WTC11 (cell line): ENCODE measurements at regions not wholly inside any gene's neighbourhood (a gene's known extent, or its start where the extent isn't known, plus 50 kb on each side); places are given as distances from the start of the nearest gene placed in this dataset.

Source experiments
- ATAC-seq: fragments of 200-7000 bp; cut with Tn5 transposase; 2 replicates; pipeline ENCODE4 v1.10.0; 2021; ENCODE audit warnings: mild to moderate bottlenecking, moderate library complexity
- CTCF ChIA-PET: fragments of 300-600 bp; sonication (Branson Sonifier 250); formaldehyde crosslinking; loops from one replicate; lab custom pipeline; 2021; ENCODE audit warnings: antibody characterized with exemption; lab: Charles Lee
- POLR2A ChIA-PET: fragments of 350-600 bp; sonication (Branson Sonifier 250); formaldehyde crosslinking; loops from one replicate; lab custom pipeline; 2021; ENCODE audit warnings: antibody characterized with exemption; lab: Charles Lee
- DNase-seq: peaks from one replicate; pipeline ENCODE4 v3.0.0; 2021; ENCODE audit warnings: low spot score
- H3K27ac Mint-ChIP-seq: 2 replicates; pipeline ENCODE4 v1.8.0; 2021; ENCODE audit warnings: mixed read lengths
- H3K27me3 Mint-ChIP-seq: 2 replicates; pipeline ENCODE4 v1.8.0; 2021; ENCODE audit warnings: low read depth, mild to moderate bottlenecking, moderate library complexity, mixed read lengths
- H3K36me3 Mint-ChIP-seq: 2 replicates; pipeline ENCODE4 v1.8.0; 2021; ENCODE audit warnings: mixed read lengths
- H3K4me1 Mint-ChIP-seq: 2 replicates; pipeline ENCODE4 v1.8.0; 2022; ENCODE audit warnings: mixed read lengths
- H3K4me3 Mint-ChIP-seq: 2 replicates; pipeline ENCODE4 v1.8.0; 2021; ENCODE audit warnings: mild to moderate bottlenecking, moderate library complexity, mixed read lengths
- H3K9me3 Mint-ChIP-seq: 2 replicates; pipeline ENCODE4 v1.8.0; 2021; ENCODE audit warnings: mixed read lengths
- CBFB ChIP-seq: sonication (generic); formaldehyde crosslinking; IDR thresholded peaks from 2 replicates; pipeline ENCODE4 v1.8.1; 2022; ENCODE audit warnings: mild to moderate bottlenecking, low read depth, missing genetic modification reagents
- CREM ChIP-seq: sonication (generic); formaldehyde crosslinking; IDR thresholded peaks from 2 replicates; pipeline ENCODE4 v1.8.1; 2022; ENCODE audit warnings: mild to moderate bottlenecking, missing genetic modification reagents, moderate library complexity
- FOXP1 ChIP-seq: sonication (generic); formaldehyde crosslinking; IDR thresholded peaks from 2 replicates; pipeline ENCODE4 v1.8.0; 2022; ENCODE audit warnings: missing genetic modification reagents, mild to moderate bottlenecking, moderate library complexity, borderline replicate concordance
- GRHL2 ChIP-seq: fragments of 250-450 bp; sonication (Bioruptor Pico); IDR thresholded peaks from 2 replicates; pipeline ENCODE4 v1.8.0; 2022; ENCODE audit warnings: mild to moderate bottlenecking, moderate library complexity; ENCODE audit not compliant: insufficient replicate concordance, severe bottlenecking
- IRF2 ChIP-seq: sonication (generic); formaldehyde crosslinking; IDR thresholded peaks from 2 replicates; pipeline ENCODE4 v1.8.0; 2022; ENCODE audit warnings: low read depth, missing genetic modification reagents, borderline replicate concordance
- NFYB ChIP-seq: sonication (generic); formaldehyde crosslinking; conservative IDR thresholded peaks from 2 replicates; pipeline ENCODE4 v1.8.0; 2022; ENCODE audit warnings: low read depth, missing genetic modification reagents
- NR3C1 ChIP-seq: sonication (generic); formaldehyde crosslinking; conservative IDR thresholded peaks from 2 replicates; pipeline ENCODE4 v1.8.1; 2023; ENCODE audit warnings: low read depth, mild to moderate bottlenecking, missing genetic modification reagents
- SOX15 ChIP-seq: fragments of 250-450 bp; sonication (Bioruptor Pico); IDR thresholded peaks from 2 replicates; pipeline ENCODE4 v1.9.0; 2021; ENCODE audit warnings: mild to moderate bottlenecking
- TCF7 ChIP-seq: sonication (generic); formaldehyde crosslinking; IDR thresholded peaks from 2 replicates; pipeline ENCODE4 v1.8.0; 2022; ENCODE audit warnings: mild to moderate bottlenecking, low read depth, missing genetic modification reagents, moderate library complexity
- ZNF138 ChIP-seq: sonication (generic); formaldehyde crosslinking; conservative IDR thresholded peaks from 2 replicates; pipeline ENCODE4 v1.8.1; 2022; ENCODE audit warnings: mild to moderate bottlenecking, moderate library complexity, missing genetic modification reagents
- ZNF263 ChIP-seq: sonication (generic); formaldehyde crosslinking; IDR thresholded peaks from 2 replicates; pipeline ENCODE4 v1.8.1; 2022; ENCODE audit warnings: low read depth, mild to moderate bottlenecking, moderate library complexity, missing genetic modification reagents
- TF ChIP-seq, protein P1 (sequence below): sonication (generic); formaldehyde crosslinking; IDR thresholded peaks from 2 replicates; pipeline ENCODE4 v1.8.0; 2022; ENCODE audit warnings: mild to moderate bottlenecking, missing genetic modification reagents
- TF ChIP-seq, protein P2 (sequence below): fragments of 250-450 bp; sonication (Bioruptor Pico); conservative IDR thresholded peaks from 2 replicates; pipeline ENCODE4 v1.9.0; 2021; ENCODE audit warnings: mild to moderate bottlenecking
- TF ChIP-seq, protein P3 (sequence below): fragments of 250-450 bp; sonication (Bioruptor Pico); IDR thresholded peaks from 2 replicates; pipeline ENCODE4 v1.9.0; 2021; ENCODE audit warnings: mild to moderate bottlenecking
- TF ChIP-seq, protein P4 (sequence below): fragments of 250-450 bp; sonication (Bioruptor Pico); IDR thresholded peaks from 2 replicates; pipeline ENCODE4 v1.9.0; 2021; ENCODE audit warnings: mild to moderate bottlenecking
- TF ChIP-seq, protein P5 (sequence below): sonication (generic); formaldehyde crosslinking; IDR thresholded peaks from 2 replicates; pipeline ENCODE4 v1.8.0; 2022; ENCODE audit warnings: mild to moderate bottlenecking, missing genetic modification reagents
- TF ChIP-seq, protein P6 (sequence below): fragments of 250-450 bp; sonication (Bioruptor Pico); IDR thresholded peaks from 2 replicates; pipeline ENCODE4 v1.9.0; 2021; ENCODE audit warnings: moderate library complexity, mild to moderate bottlenecking, inconsistent platforms, borderline replicate concordance

DNA sequence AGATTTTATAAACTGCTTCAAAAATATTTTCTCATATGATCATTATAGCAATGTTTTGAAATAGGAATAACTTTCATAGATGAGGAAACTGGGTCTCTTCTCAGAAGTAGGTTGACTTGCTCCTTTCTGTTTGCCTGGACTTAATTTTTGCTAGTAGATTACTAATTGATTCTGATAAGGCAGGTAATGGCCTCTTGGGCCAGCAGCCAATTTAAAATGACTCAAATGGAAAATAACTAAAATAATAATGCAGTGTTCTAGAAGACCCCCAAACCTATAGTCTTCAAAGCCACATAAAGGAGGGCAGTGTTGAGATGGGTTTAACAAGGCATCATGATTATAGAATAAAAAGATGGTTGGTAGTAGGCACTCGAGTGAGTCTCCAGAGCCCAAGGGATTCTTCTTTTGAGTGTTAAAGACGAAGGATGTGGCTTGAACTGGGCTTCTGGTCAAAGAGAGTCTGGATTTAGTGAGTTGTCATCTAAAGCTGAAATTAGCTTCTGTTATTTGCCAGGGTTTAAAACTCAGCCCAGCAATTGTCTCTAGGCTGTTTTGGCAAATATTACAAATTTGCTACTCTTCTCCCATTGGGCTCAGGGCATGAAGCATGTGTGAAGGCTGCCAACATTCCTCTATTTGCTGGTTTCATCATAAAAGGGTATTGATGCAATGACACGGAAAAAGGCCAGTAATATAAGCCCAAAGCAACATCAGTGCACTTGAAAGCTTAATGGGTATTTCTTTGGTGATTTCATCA lies 297.1 kb upstream of the MEIS2 start:
- Mint-ChIP-seq H3K4me1 (peaks cover 12% of the 10 kb centered on the region), H3K9me3 (peaks cover 4% of the 10 kb centered on the region), H3K36me3 (no peaks in the 10 kb centered on the region), H3K4me3 (no peak overlapping the region), H3K27ac (no peak overlapping the region), H3K27me3 (no peaks in the 10 kb centered on the region)
- TF ChIP-seq CBFB (CRISPR knock-in tag) = no peak
- TF ChIP-seq, protein P1, sequence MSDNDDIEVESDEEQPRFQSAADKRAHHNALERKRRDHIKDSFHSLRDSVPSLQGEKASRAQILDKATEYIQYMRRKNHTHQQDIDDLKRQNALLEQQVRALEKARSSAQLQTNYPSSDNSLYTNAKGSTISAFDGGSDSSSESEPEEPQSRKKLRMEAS (CRISPR knock-in tag) = no peak
- TF ChIP-seq CREM (CRISPR knock-in tag) = no peak
- TF ChIP-seq, protein P2, sequence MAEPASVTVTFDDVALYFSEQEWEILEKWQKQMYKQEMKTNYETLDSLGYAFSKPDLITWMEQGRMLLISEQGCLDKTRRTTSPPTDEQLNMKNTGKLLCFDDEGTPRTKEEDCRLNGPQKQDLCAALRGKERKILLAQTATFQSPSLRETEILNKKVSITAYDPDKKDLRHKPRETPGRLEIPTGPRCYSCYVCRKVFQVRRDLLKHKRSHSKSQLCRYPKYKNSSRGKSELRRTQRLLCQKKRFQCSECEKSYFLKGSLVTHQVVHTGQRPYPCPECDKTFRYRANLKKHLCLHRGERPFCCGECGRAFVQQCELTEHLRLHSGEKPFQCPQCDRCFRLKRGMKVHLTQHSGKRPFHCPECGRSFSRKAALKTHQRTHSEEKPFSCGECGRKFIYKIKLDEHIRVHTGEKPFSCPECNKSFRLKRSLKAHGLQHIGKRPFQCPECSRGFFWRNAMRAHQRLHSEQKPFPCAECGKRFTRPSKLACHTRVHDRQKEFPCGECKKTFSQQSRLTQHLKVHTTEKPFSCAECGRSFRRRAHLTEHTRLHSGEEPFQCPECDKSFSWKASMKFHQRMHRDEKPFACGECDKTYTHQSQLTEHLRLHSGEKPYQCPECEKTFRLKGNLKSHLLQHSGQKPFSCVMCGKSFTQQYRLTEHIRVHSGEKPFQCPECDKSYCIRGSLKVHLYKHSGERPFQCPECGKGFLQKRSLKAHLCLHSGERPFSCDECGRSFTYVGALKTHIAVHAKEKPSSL = no peak
- TF ChIP-seq, protein P3, sequence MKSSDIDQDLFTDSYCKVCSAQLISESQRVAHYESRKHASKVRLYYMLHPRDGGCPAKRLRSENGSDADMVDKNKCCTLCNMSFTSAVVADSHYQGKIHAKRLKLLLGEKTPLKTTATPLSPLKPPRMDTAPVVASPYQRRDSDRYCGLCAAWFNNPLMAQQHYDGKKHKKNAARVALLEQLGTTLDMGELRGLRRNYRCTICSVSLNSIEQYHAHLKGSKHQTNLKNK (CRISPR knock-in tag) = no peak
- TF ChIP-seq ZNF138 (CRISPR knock-in tag) = no peak
- no peak for TF ChIP-seq IRF2
- TF ChIP-seq ZNF263 (CRISPR knock-in tag) = no peak
- TF ChIP-seq SOX15 = no peak
- TF ChIP-seq, protein P4, sequence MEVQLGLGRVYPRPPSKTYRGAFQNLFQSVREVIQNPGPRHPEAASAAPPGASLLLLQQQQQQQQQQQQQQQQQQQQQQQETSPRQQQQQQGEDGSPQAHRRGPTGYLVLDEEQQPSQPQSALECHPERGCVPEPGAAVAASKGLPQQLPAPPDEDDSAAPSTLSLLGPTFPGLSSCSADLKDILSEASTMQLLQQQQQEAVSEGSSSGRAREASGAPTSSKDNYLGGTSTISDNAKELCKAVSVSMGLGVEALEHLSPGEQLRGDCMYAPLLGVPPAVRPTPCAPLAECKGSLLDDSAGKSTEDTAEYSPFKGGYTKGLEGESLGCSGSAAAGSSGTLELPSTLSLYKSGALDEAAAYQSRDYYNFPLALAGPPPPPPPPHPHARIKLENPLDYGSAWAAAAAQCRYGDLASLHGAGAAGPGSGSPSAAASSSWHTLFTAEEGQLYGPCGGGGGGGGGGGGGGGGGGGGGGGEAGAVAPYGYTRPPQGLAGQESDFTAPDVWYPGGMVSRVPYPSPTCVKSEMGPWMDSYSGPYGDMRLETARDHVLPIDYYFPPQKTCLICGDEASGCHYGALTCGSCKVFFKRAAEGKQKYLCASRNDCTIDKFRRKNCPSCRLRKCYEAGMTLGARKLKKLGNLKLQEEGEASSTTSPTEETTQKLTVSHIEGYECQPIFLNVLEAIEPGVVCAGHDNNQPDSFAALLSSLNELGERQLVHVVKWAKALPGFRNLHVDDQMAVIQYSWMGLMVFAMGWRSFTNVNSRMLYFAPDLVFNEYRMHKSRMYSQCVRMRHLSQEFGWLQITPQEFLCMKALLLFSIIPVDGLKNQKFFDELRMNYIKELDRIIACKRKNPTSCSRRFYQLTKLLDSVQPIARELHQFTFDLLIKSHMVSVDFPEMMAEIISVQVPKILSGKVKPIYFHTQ (CRISPR knock-in tag) = no peak
- TF ChIP-seq NR3C1 = no peak
- TF ChIP-seq, protein P5, sequence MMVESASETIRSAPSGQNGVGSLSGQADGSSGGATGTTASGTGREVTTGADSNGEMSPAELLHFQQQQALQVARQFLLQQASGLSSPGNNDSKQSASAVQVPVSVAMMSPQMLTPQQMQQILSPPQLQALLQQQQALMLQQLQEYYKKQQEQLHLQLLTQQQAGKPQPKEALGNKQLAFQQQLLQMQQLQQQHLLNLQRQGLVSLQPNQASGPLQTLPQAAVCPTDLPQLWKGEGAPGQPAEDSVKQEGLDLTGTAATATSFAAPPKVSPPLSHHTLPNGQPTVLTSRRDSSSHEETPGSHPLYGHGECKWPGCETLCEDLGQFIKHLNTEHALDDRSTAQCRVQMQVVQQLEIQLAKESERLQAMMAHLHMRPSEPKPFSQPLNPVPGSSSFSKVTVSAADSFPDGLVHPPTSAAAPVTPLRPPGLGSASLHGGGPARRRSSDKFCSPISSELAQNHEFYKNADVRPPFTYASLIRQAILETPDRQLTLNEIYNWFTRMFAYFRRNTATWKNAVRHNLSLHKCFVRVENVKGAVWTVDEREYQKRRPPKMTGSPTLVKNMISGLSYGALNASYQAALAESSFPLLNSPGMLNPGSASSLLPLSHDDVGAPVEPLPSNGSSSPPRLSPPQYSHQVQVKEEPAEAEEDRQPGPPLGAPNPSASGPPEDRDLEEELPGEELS (CRISPR knock-in tag) = no peak
- TF ChIP-seq TCF7 (CRISPR knock-in tag) = no peak
- TF ChIP-seq GRHL2 (CRISPR knock-in tag) = no peak
- TF ChIP-seq, protein P6, sequence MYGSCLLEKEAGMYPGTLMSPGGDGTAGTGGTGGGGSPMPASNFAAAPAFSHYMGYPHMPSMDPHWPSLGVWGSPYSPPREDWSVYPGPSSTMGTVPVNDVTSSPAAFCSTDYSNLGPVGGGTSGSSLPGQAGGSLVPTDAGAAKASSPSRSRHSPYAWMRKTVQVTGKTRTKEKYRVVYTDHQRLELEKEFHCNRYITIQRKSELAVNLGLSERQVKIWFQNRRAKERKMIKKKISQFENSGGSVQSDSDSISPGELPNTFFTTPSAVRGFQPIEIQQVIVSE = no peak
- ChIA-PET CTCF (no interaction called here), POLR2A (no interaction called here)
- DNase-seq (no peak), ATAC-seq (no peak)

DNA sequence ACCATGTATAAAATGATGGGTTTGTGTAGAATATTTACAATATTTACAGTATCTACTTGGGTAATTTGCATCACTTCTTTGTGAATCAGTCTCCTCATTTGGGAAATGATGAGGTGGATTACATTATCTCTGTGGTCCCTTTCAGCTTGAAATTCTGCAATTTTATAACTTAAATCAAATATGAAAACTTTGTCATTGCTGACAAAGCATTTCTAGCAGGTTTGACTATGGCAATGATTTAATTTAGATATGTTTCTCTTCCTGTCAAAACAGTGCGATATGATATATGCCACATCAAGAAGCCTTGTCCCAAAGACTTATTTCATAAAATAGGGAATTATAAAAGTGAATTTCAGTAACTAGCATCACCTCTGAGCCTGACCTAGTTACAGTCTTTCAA lies 315.8 kb upstream of the MEIS2 start:
- TF ChIP-seq FOXP1 (CRISPR knock-in tag) (no peak), NFYB (CRISPR knock-in tag) (no peak)
- TF ChIP-seq, all 79 proteins: peak for 0
- no peak overlapping the region for H3K4me3 Mint-ChIP-seq
- H3K9me3 Mint-ChIP-seq = no peaks in the 10 kb centered on the region
- H3K27ac Mint-ChIP-seq = no peak overlapping the region
- ChIA-PET CTCF (no interaction called here), POLR2A (no interaction called here)
- DNase-seq = no peak
- no peak for ATAC-seq
- no peaks in the 10 kb centered on the region for H3K27me3 Mint-ChIP-seq
- H3K4me1 Mint-ChIP-seq = no peaks in the 10 kb centered on the region
- no peaks in the 10 kb centered on the region for H3K36me3 Mint-ChIP-seq
